ENCODE measurements at regions not wholly inside any gene's neighbourhood (a gene's known extent, or its start where the extent isn't known, plus 50 kb on each side); places are given as distances from the start of the nearest gene placed in this dataset.
"Not testable (repeated sequence)": the region's sequence is repeated elsewhere in the genome, so short reads cannot be mapped to it uniquely, and the experiment has no call there.

GRCh38 chr1:29396438-29397255, 160.3 kb downstream of the PTPRU start:
- no peak for DNase-seq

- no peak for DNase-seq
Observed at GRCh38 chr1:29395736-29396437, 159.6 kb downstream of the PTPRU start.

GRCh38 chr1:29394521-29395225, 158.4 kb downstream of the PTPRU start:
- no peak for DNase-seq

GRCh38 chr1:29393451-29393826, 157.1 kb downstream of the PTPRU start:
- DNase-seq, result no peak

- no peak for DNase-seq
Observed at GRCh38 chr1:29392486-29393450, 156.4 kb downstream of the PTPRU start.

GRCh38 chr1:29392036-29392435, 155.7 kb downstream of the PTPRU start:
- DNase-seq, result no peak

- no peak for DNase-seq
Observed at GRCh38 chr1:29391362-29391880, 155.1 kb downstream of the PTPRU start.

GRCh38 chr1:29390491-29391361, 154.4 kb downstream of the PTPRU start:
- no peak for DNase-seq

- DNase-seq, result no peak
Observed at GRCh38 chr1:29390075-29390474, 153.8 kb downstream of the PTPRU start.

- DNase-seq, result no peak
Observed at GRCh38 chr1:29389533-29390041, 153.3 kb downstream of the PTPRU start.

- DNase-seq, result no peak
Observed at GRCh38 chr1:29388884-29389283, 152.6 kb downstream of the PTPRU start.

- no peak for DNase-seq
Observed at GRCh38 chr1:29388170-29388569, 151.8 kb downstream of the PTPRU start.

GRCh38 chr1:29387210-29387609, 150.9 kb downstream of the PTPRU start:
- DNase-seq, result no peak

- DNase-seq, result not testable (repeated sequence)
Observed at GRCh38 chr1:29386453-29386852, 150.1 kb downstream of the PTPRU start.

GRCh38 chr1:29385966-29386365, 149.6 kb downstream of the PTPRU start:
- DNase-seq, result no peak

- DNase-seq, result no peak
Observed at GRCh38 chr1:29384496-29385015, 148.2 kb downstream of the PTPRU start.

- no peak for DNase-seq
Observed at GRCh38 chr1:29383746-29384371, 147.5 kb downstream of the PTPRU start.

GRCh38 chr1:29382851-29383745, 146.8 kb downstream of the PTPRU start:
- DNase-seq, result no peak

- no peak for DNase-seq
Observed at GRCh38 chr1:29381426-29381825, 145.1 kb downstream of the PTPRU start.
